Stomach (tissue), 4 donors: ENCODE measurements at regions not wholly inside any gene's neighbourhood (a gene's known extent, or its start where the extent isn't known, plus 50 kb on each side); places are given as distances from the start of the nearest gene placed in this dataset.

ENCODE experiments used
- EP300 ChIP-seq: sonication (generic); formaldehyde crosslinking; IDR thresholded peaks from one replicate; pipeline ENCODE4 v1.6.1; 2017; ENCODE audit warnings: antibody characterized with exemption
- POLR2A ChIP-seq, 4 donors: fragments of 450-650 bp; IDR thresholded peaks; one replicate each; pipeline ENCODE4 v1.6.1; 2016; ENCODE audit warnings: antibody characterized with exemption in 4 of 4, control low read depth in 2 of 4, mild to moderate bottlenecking in 1 of 4, moderate library complexity in 1 of 4
- TF ChIP-seq, protein P1 (sequence below), 7 experiments: fragments of 450-650 bp in 4 of 7; fragments of 200-600 bp in 3 of 7; sonication (generic) in 3 of 7; IDR thresholded peaks; one replicate each; pipeline ENCODE4 v1.5.1; 2016 to 2019; ENCODE audit warnings: antibody characterized with exemption in 7 of 7, control low read depth in 2 of 7, mild to moderate bottlenecking in 1 of 7

GRCh38 chr5:39945870-39946269, 521.1 kb upstream of the DAB2 start:
- TF ChIP-seq, protein P1, sequence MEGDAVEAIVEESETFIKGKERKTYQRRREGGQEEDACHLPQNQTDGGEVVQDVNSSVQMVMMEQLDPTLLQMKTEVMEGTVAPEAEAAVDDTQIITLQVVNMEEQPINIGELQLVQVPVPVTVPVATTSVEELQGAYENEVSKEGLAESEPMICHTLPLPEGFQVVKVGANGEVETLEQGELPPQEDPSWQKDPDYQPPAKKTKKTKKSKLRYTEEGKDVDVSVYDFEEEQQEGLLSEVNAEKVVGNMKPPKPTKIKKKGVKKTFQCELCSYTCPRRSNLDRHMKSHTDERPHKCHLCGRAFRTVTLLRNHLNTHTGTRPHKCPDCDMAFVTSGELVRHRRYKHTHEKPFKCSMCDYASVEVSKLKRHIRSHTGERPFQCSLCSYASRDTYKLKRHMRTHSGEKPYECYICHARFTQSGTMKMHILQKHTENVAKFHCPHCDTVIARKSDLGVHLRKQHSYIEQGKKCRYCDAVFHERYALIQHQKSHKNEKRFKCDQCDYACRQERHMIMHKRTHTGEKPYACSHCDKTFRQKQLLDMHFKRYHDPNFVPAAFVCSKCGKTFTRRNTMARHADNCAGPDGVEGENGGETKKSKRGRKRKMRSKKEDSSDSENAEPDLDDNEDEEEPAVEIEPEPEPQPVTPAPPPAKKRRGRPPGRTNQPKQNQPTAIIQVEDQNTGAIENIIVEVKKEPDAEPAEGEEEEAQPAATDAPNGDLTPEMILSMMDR (IDR thresholded peaks at IDR 0.05) = no peak
- no peak for TF ChIP-seq EP300
- no peak for TF ChIP-seq POLR2A (IDR thresholded peaks at IDR 0.05)
